HFF-Myc (cell line): ENCODE measurements at regions not wholly inside any gene's neighbourhood (a gene's known extent, or its start where the extent isn't known, plus 50 kb on each side); places are given as distances from the start of the nearest gene placed in this dataset.

Source experiments
- DNase-seq: peaks from one replicate; pipeline ENCODE4 v3.0.0-alpha.2; 2011; ENCODE audit warnings: low read depth; ENCODE audit errors: extremely low read depth
- H3K4me3 ChIP-seq: replicated peaks from 2 replicates; pipeline ENCODE4 v1.5.1; 2011; ENCODE audit warnings: low read depth, mild to moderate bottlenecking, control low read depth, low read length
- CTCF ChIP-seq: IDR thresholded peaks from 2 replicates; pipeline ENCODE4 v1.5.1; 2012; ENCODE audit warnings: mild to moderate bottlenecking, low read depth, low read length, control low read depth; ENCODE audit errors: missing control alignments

DNA sequence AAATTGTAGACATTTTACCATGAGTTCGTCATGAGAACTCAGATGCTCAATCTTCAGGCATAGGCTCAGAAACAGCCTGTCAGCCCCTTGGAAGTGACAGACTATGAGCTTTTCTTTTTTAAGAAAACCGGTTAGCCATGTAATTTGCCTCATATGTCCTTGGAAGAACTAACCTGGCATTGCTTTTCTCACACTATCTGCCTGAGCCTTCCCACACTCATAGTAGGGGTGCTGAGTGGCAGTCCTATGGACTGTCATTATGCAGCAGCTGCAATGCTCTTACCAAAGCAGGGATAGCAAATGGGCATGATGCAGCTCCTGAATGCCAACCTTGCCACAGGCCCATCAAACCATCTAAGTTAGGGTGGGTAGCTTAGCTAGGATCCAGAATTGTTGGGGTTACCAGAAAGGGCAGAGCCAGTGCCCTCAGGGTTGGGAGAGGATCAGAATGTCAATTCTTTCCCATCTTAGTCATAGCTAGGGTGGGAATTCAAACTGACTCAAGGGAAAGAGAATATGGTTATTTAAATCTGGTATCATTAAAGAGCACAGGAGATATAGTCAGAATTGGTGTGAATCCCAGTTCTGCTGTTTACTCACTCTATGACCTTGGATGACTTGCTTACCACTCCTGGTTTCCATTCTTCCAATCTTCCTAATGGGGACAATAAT, 230.6 kb upstream of the CPEB2 start:
- DNase-seq, result no peak
- no peak for TF ChIP-seq CTCF
- H3K4me3 ChIP-seq, result no peak overlapping the region

DNA sequence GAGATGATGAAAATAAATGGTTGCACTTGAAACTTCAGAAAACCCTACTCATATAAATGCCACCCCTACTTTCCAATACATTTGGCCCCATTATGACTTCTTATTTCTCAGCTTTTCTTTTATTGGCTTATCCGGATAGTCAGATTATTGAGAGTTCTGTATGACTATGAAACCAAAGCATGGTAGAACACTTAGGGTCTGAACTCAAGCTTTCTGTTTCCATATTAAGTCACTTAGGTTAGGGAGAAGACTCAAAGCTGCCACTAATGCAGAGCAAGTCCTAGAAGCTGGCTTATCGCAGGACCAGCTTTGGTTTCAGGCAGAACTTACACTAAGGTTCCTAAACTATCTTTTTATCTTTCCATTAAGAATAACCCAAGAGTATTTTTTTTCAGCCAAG, 229.9 kb upstream of the CPEB2 start:
- H3K4me3 ChIP-seq, result no peak overlapping the region
- no peak for TF ChIP-seq CTCF
- no peak for DNase-seq

DNA sequence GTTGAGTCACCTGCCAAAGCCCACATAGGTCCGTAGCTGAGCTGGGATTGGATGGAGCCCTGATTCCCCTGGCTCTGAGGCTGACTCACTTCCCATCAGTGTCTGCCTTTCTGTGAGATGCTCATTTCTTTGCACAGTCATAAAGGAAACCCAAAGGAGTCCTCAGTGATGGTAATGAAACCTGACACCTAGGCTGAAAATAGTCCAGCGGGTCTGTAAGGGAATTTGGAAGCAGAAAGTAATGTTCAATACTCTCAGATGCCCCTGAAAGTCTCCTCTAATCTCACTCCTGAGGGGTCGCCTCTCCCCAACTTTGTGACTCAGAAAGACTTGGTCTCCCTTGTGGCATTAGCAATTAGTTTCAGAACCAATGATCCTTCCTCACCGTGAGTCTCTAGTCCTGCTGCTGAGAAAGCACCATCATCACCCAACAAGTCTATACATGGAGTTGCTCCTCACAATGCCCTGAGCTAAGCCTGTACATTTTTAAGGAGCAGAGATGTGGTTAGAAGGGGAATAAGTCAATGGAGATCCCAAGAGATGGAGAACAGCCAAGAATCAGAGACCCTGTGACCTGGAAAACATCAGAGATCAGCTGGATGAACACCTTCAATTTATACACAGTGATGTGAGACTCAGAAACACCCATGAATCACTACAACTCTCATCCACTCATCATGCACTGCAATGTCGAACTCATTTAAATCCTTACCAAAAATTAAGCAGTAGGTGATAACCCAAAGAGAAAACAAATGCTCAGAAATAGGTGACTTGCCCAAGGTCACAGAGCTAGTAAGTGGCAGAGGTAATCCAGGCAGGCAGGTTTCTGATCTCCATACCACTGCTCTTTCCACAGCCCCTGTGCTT, 219.0 kb upstream of the CPEB2 start:
- no peak for TF ChIP-seq CTCF
- no peak for DNase-seq
- no peak overlapping the region for H3K4me3 ChIP-seq

DNA sequence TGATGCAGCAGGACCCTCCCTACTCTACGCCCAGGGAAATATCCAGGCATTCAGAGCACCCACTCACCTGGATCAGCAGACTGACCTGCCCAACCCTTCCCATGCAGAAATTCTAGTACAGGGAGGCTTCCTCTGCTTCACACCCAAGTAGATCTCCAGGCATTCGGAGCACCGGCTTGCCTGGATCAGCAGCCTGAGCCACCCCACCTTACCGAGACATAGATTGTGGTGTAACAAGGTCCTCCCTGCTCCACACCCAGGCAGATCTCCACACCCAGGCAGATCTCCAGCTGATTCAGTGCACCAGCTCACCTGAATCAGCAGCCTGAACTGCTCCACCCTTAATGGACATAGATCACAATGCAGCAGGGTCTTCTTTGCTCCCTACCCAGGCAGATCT, 215.1 kb upstream of the CPEB2 start:
- no peak for DNase-seq
- no peak for TF ChIP-seq CTCF
- no peak overlapping the region for H3K4me3 ChIP-seq

- no peak for DNase-seq
- no peak overlapping the region for H3K4me3 ChIP-seq
- peak; percentile 33 for TF ChIP-seq CTCF
Measured at GRCh38 chr4:14787894-14788293, 214.4 kb upstream of the CPEB2 start.

- DNase-seq, result no peak
- no peak for TF ChIP-seq CTCF
- H3K4me3 ChIP-seq, result no peak overlapping the region
Measured at GRCh38 chr4:14790494-14790893, 211.8 kb upstream of the CPEB2 start.
